GM18870 (cell line): ENCODE measurements at regions not wholly inside any gene's neighbourhood (a gene's known extent, or its start where the extent isn't known, plus 50 kb on each side); places are given as distances from the start of the nearest gene placed in this dataset.
"Not testable (repeated sequence)": the region's sequence is repeated elsewhere in the genome, so short reads cannot be mapped to it uniquely, and the experiment has no call there.

Experiments
- ATAC-seq: cut with Tn5 transposase; IDR thresholded peaks from one replicate; pipeline ENCODE4 v1.9.1; 2021; ENCODE audit warnings: moderate library complexity; ENCODE audit not compliant: unreplicated experiment

DNA sequence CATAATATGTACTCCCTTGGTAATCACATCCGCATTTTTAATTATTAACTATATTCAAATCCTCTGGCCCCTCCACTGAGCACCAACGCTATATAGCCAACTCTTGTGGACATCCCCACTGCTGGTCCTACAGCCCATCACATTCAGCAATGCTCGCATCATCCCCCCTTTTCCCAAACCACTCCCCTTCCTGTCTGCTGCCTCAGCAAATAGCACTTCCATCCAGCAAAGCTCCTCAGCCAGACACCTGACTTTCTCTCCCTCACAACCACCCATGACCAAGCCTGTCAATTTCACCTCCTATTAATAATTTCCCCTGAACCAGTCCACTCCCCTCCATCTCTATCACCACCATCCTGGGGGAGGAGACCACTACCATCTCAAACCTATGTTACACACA, 65.5 kb upstream of the KIF2A start:
- not testable (repeated sequence) for ATAC-seq

DNA sequence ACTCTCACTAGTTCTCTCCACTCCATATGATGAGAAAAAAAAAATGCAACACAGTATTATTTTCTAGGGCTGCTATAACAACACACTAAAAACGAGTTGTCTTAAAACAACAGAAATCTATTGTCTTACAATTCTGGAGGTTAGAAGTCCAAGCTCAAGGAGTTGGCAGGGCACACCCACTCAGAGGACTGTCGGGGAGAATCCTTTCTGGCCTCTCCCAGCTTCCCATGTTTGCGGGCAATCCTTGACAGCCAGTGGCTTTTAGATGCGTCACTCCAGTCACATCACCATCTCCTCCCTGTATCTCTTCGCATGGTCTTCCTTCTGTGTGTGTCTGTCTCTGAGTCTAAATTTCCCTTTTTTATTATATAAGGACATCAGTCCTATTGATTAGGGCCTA, 64.0 kb upstream of the KIF2A start:
- ATAC-seq, result not testable (repeated sequence)

DNA sequence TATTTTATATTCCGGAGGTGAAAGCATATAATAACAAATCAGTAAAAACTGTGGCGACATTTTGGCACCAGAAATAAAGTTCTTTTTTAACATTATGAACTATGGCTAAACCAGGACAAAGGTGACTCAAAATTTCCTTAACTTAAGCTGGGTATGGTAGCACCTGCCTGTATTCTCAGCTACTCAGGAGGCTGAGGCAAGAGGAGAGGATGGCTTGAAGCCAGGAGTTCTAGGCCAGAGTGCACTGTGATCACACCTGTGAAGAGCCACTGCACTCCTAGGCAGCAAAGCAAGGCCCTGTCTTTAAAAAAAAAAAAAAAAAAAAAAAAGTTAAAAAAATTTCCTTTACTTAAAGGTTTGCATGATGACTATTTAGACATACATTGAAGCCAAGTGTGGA, 63.0 kb upstream of the KIF2A start:
- ATAC-seq, result not testable (repeated sequence)

DNA sequence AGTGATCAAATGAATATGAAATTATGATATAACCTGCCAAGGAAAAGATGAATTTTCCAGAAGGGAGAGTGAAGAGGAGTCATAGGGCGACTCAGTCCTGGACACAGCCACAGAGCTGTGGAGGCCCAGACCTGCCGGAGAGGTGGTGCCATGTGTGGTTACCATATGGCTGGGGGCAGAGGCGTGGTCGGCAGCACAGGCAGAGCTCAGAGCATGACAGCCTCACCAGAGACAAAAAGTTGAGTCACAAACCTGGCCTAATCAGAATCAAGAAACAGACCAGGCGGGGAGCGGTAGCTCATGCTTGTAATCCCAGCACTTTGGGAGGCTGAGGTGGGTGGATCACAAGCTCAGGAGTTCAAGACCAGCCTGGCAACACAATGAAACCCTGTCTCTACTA, 57.8 kb upstream of the KIF2A start:
- ATAC-seq, result not testable (repeated sequence)

DNA sequence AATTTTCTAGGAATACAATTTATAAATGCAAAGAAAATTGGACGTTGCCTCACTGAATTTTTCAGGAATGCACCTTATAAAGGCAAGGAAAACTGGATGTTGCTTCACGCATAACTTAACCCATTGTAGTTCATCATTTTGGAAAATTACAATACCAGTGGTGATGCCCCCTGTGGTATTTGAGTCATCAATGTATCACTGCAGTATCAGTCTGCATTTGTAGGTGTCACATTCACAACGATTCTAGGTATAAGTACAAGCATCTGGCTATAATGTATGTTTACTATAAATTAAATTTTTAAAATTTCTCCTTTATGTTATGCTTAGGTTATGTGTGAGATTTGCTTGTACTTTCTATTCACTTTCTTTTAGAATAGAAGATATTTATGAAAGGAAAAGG, 55.9 kb upstream of the KIF2A start:
- not testable (repeated sequence) for ATAC-seq

DNA sequence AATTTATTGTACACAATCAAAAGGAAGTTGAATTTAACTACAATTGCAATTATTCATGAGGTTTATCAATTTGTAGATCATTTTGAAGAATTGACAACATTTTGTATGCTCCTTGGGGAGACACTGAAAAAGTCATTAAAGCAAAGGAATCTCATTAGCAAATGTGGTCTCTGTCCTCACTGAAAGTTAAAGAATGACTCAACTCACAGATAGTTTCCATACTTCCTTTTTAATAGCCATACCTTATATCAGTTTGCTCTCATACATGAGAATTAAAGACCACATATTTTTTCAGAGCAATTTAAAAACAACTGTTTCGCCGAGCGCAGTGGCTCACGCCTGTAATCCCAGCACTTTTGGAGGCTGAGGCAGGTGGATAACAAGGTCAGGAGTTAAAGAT, 55.1 kb upstream of the KIF2A start:
- not testable (repeated sequence) for ATAC-seq

DNA sequence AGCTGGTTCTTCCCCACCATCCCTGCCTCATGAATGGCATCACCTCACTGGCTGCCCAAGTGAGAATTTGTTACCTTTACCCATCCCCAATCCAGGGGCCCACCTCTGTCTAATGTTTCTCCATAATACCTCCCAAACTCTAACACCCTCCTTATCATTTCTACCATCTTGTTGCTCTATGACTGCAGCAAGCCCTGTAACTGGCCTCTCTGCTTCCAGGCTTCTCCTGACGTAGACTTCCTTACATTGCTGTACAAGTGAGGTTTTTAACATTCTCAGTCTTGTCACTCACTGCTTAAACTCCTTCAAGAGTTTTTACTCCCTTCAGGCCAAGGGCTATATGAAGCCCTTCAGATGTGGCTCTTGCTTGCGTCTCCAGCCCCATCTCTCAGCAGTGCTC, 53.5 kb upstream of the KIF2A start:
- ATAC-seq, result not testable (repeated sequence)

DNA sequence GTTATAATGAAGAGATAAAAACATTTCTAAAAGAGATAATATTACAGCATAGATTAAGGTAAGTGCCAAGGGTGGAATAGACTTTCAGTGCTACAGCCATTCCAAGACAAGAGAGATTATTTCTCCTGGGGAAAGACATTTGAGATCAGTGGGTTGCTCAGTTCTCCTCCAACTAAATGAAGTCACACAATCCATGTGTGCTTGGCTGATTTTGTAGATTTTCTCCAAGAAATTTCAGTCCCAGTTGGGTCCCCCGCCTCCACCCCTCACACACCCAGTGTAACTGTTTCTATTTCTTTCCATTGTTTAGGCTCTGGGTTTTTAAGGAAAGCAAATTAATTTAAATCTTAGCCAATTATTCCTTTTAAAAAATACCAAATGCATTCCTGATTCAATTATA, 50.5 kb upstream of the KIF2A start:
- ATAC-seq, result not testable (repeated sequence)

DNA sequence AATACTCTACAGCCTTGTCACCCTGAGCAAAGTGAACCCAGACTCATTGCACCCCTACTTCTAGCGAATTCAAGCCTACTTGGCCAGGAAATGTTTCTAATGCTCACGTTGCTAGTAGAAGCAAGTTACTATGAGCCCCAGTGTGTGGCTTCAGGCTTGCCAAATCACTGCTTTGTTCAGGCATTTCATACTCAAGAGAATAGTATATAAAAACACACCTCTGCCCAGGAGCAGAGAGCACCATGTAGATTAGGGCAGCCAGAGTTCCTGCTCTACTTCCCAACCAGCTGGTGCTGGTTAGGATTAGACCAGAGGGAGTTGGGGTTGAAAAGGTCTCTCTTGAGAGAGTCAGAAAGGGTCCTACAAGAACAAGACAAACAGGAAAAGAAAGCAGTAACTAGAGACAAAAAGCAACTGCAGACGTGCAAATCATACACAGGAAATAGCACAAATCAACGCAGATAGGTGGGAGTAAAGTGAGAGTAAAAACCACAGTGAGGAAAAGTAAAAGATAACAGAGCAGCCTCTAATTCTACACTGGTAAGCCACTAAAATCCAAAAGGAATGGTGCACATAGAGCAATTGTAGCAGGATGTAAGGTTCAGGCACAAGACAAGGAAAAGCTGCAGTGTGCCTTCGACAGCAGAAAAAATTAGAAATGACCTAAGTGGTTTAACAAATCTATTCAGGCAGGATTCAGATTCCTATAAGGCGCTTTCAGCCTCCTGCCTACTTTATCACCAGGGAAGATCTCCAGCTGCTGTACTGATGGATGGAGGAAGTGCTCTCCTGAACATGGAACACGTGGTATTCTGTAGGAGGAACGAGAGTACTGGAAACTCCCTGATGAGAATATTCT, 49.6 kb upstream of the KIF2A start:
- ATAC-seq, result no peak
